ENCODE measurements at regions not wholly inside any gene's neighbourhood (a gene's known extent, or its start where the extent isn't known, plus 50 kb on each side); places are given as distances from the start of the nearest gene placed in this dataset.

DNA sequence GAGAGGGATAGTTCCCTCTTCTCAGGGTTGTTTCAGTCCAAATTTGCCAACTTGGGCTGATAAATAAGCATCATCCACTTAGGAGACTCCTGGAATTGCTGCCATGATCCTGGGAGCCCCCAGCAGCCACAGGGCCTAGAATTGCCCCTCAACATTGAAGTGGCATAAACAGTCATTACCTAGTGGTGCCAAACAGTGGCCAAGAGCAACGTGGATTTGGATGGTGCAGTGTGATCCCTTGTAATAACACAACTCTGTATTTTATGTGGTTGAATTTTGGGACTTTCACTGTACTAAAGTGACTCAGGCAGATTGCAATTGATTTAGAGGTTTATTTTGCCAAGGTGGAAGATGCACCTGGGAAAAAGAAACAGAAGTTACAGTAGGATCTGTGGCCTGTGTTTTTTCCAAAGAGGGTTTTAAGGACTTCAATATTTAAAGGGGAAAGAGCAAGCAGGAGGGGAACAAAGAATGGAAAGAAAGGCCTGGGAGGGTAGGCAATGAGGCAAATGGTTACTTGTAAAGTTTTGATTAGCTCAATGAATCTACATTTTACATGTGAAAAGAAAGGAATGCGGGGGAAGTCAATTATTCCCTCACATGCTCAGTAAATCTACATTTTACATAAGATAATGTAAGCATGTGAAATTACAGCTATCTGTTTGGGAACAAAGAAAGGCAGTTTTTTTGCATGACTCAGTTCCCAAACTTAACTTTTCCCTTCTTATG is 168.0 kb upstream of the NOX3 start:
- no peak for DNase-seq

DNA sequence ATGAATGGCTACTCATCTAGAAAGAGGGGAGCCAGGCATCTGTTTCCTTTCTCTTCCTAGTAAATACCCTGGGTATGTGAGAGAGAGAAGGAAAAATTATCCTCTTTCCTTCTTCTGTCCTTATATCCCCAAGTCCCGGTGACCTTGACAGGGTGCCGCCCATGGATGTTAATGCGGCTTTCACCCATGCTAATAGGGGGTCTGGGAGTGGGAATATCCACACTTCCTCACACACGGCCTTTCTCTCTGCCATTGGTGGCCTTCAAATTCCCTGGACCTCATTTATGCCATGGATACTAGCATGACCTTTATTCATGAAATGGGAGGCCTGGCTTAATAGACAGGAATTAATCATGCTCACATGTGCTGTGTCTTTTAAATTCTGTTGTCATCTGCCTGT is 159.0 kb upstream of the NOX3 start:
- DNase-seq: no peak

DNA sequence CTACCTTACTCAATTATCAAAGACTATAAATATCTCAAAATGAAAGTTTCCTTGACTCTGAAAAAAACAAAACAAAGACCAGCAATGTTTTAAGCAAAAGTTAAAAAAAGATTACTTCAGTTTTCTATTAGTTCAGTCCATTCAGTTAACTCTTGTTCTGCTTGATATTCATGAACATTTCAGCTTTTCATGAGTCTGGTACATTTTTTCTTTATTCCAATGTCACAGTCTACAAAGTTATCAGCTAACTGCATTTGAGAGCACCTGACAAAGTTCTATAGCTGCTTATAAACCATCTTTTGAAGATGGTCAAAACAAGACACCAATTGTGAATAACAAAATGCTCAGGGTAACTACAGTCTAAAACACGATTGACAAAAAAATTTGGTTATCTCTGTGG is 156.1 kb upstream of the NOX3 start:
- no peak for DNase-seq

DNA sequence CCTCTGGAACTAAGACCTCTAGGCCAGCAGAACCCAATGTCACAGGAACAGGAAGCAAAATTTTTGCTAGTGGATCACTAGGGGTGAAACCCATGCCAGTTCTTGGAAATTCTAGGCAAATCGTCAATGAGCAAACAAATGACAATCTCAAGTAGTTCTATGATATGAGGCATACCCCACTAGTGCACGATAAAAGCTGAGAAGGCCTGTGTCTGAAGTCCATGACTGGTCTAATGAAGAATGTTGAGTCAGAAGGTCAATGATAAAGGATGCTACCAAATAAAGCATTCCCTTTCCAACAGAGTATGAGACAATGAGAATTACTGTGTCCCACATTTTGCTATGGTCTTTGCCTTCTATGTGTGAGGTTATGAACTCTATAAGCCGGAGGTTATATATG is 149.4 kb upstream of the NOX3 start:
- no peak for DNase-seq

DNA sequence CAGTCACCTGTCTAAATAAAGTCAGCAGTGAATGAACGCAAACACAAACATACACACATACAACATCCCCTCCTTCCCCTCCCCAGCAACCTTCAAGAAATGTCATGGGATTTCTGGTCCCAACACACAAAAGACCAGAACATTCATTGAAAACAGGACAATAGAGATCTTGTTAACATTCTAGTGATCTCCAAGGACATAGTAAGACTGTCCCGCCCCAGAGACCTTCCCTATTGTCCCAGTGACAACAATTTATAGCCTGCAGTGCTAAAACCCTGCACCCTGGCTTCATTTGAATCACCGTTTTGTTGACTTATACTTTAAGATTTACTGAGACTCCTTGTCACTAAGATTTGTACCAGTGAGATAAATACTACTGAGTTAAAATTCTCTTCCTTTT is 143.9 kb upstream of the NOX3 start:
- no peak for DNase-seq

DNA sequence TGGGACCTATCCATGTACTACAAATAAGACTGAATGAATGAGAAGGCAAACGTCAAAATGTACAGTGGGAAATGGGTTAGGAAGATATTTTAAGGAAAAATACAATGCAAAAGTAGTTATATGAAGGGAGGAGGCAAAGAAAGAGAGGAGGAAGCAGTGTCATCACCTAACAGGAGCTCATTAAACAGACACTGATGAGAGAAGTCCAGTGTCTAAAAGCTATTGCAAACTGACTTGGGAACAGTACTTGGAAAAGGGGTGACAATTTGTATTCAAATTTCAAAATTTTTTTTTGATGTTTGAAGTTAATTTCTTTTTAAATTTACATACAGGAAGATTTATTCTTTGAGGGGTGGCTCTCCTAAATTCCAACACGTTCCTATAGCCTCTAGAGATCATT is 143.5 kb upstream of the NOX3 start:
- DNase-seq: no peak

DNA sequence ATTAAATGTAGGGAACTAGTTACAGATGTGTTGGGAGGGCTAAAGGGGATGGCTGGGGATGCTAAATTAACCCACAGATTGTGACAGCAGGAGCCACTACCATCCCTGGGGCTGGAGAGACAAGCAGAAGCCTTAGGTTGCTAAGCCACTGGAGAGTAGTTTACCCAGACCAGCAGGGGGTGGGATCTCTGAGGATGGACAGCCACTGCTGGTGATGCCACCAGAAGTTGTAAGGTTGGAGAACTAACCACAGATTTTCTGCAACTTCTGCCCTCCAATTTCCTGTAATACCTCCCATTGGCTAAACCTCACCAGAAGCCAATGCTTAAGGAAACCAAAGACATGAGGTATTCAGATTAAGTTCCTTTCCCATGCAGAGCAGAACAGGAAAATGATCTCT is 139.6 kb upstream of the NOX3 start:
- no peak for DNase-seq

DNA sequence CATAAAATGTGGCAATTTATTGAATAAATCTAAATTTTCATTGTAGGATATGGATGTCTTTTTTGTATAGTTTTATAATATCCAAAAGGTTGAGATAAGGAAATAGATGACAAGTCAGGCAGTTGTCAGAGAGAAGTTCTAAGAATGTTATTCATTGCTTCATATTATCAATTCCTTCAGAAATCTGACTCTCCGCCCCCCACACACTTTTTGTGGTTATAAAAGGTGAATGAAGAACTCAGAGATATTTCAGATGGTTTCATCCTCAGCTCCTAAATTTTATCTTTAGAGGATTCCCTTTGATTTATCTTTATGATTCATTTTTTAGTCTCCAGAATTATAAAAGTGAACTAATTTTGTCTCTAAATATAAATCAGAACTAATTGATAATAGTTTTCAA is 136.1 kb upstream of the NOX3 start:
- DNase-seq: no peak

DNA sequence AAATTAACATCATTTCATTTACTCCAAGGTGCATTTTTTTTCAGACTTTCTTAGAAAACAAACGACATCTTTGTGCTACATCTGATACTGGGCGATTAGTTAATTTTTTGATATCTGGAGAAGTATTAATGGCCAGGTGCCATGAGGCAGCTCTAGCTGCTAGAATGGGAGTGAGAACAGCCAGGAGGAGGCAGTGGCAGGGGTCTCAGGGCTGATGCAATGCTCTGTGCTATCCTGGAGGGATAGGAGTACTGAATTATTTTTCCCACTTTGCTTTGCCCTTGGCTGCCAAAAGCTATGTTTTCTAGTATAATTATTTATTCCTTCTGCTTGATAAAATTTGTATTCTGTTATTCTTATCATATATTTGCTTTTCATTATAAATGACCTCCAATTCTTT is 133.6 kb upstream of the NOX3 start:
- no peak for DNase-seq

DNA sequence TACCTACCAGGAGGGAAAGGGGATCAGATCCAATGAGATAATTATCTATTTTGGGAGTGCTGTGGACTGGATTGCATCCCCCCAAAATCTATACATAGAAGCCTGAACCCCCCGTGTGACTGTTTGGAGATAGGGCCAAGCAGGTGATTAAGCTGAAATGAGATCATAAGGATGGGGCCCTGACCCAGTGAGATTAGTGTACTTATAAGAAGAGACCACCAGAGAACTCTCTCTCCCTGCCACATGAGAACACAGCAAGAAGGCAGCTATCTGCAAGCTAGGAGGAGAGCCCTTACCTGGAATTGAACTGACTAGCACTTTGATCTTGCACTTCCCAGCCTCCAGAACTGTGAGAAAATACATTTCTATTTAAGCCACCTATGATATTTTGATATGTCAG is 132.2 kb upstream of the NOX3 start:
- DNase-seq: no peak

DNA sequence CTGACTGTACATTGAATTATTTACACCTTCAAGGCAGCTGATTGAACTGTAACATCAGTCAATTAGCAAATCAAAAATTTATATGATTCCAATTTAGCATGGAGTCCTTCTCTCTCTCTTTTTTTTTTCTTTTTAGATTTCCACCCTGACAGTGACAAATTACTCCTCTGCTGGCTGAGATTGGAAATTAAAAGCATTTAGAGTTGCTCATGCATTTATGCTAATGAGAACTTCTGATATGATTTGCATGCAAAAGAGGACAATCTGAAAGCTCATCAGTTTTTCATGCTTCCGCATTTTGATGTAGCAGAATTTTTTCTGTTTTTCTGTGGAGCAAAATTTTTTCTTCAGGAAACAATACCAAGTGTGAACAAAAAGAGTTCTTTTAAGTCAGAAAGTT is 130.5 kb upstream of the NOX3 start:
- no peak for DNase-seq

DNA sequence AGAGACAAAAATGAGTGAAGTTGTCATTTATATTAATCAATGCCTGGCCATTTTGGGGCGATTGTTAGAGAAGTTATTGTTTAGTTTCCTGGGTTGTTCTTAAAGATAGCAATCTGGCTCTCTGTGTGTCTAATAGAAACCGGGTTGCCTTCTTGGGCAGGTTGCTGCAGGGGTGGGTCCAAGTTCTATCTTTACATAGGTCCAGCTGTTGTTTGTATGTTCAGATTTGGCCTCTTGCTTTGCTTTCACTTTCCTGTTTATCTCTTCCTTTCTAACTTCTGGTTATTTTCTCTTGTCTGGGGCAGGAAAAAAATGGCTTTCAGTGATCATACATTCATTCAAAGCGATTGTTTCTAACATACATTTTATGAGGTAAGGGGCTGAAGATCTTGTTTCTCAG is 128.4 kb upstream of the NOX3 start:
- no peak for DNase-seq

DNA sequence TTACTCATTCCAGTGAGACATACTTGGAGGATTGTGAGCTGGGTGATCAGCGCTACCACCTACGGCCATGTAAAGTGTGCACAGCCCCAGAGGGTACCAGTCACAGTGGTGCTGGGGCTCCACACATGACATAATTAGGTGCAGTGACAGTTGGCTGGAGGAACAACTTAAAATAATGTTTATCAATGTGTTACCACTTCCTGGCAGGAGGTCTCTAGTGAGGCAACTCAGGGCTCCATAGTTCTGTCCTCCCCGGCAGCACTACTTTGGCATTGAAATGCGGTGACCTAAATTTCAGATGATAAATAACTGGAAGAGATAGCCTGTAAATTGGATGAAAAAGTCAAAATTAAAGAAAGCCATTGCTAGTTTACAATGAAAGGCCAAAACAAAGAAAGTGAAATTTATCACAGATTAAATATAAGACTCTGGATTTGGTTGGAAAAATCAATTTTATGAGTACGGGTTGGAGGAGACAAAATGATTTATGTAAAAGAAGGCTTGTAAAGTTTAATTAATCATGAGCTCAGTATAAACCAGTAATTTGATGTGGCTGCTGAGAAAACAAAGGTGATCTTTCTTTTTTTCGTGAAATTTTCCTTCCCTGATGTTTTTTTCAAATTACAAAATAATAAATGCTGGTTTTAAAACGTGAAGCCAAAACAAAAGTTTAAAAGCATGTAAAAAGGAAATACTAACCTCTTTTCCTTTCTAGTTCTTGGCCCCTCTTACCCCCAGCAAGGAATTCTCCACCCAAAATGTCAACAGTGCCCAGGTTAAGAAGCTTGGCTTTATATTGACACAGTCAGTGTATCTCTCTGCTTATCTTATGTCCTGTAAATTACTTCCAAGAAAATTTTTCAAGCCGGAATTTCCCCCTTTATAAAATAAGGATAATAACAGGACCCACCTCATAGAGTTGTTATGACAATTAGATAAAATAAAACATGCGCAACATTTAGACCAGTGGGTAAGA is 126.7 kb upstream of the NOX3 start:
- DNase-seq: no peak

DNA sequence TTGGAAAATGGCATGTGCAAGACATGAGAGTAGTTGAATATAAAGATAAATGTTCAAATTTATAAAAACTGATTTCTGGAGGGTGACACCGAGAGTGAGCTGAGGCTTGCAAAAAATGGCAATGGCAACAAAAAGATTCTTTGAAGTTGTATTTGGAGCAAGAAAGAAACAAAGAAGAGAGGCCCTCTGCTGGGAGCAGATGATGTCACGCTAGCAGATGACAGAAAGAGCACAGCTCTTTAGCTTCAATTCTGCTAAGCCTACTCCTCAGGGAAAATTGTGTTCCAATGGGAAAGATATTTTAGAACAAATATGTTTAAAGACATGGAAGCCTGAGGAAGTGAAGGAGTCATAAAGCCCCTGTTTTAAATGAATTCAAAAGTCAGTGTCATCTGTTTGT is 125.3 kb upstream of the NOX3 start:
- DNase-seq: no peak

DNA sequence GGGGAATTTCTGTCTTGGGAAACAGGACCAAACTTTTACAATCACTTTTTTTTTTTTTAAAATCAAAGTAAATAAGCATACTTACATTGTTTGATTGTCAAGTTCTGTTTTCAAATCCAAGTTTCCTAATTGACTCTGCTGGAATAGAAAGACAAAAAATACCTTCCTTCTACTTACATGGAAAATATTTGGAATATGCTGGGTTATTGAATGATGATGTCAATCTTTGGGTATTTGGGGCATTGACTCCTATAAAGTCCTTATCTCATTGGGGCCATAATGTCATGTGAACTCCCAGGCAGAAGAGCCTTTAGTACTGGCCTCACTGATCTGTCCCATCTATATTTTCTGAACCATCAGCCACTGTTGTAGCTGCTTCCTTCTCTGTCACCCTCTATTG is 122.6 kb upstream of the NOX3 start:
- no peak for DNase-seq

DNA sequence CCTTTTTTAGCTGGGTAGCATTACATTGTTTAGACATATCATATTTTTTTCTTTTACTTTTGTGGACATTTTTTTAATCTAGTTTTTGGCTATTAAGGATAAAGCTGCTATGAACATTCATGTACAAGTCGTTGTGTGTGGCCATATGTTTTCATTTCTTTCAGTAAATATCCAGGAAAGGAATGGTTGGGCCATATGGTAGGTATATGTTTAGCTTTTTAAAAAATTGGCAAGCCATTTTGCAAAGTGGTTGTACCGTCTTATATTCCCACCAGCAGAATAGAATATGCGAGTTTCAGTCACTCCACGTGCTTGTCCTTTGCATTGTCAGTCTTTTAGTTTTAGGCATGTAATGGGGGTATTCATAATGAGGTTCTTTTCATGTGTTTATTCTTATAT is 106.3 kb upstream of the NOX3 start:
- no peak for DNase-seq

DNA sequence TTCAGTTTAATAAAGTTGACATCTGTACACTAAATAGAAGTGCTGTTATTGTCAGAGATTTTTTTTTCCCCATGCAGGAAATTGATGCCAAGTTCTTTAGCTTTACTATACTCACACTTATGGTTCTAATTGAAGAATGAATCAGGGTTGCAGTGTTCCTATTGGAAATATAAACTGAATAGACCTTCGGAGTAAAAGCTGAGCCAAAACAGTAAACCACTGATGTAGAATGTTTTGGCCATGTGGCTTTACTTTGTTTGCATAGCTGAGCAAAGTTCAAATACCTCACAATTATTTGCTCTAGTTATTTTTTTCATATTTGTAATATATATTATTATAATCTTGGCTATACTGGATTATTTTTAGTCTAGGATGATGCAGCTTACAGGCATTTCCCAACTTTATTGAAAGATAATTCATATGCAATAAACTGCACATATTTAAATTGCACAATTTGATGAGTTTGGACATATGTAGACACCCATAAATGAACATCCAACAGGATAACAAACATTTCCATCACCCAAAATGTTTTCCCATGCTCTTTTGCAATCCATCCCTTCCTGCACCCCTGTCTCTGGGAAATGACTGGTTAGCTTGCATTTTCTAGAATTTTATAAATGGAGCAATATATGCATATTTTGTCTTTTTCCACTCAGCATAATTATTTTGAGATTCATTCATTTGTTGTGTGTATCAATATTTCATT is 105.8 kb upstream of the NOX3 start:
- no peak for DNase-seq

DNA sequence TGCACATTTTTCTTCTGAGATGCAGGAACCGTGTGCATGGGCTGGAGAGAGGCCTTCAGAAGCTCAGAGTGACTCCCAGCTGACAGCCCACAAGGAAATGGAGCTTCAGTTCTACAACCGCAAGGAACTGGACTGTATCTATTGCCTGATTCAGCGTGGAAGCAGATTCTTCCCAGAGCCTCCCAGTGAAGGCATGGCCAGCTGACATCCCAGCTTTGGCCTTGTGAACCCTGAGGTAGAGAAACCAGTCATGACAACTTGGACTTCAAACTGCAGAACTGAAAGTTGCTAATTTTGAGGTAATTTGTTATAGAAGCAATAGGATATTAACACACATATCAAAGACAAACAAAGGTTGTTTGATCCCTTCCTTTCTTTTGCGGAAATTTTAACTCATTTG is 94.3 kb upstream of the NOX3 start:
- no peak for DNase-seq

DNA sequence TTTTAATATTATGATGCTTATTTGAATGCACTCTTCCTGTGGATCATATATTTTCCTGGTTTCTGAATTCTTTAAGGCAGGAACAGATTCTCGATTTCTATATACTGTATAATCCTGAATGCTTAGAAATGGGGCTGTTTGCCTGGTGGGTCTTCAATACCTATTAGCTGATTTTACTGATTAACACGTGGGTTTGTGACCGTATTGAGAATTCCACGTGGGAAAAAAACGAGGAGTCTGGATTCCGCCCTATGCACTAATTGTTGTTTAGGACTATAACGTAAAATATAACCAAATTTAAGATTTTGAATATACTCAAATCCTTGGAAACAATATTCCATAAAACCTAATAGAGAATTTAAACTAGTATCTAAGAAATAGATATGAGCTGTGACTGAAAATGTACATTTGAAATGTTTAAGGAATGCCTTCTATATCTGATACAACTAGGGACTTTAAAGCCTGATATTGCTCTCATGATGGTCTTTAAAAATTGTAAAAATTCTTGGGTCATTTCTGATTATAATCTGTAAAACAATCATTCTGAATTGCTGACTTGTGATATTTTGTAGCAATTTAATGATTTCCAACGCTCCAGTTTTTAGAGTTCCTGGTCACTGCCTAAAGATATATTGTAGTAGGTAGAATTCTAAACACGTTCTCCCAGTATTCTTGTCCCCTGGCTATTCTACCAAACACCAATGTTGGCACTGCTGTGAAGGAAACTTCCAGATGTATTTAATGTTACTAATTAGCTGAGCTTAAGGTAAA is 93.6 kb upstream of the NOX3 start:
- DNase-seq: no peak

DNA sequence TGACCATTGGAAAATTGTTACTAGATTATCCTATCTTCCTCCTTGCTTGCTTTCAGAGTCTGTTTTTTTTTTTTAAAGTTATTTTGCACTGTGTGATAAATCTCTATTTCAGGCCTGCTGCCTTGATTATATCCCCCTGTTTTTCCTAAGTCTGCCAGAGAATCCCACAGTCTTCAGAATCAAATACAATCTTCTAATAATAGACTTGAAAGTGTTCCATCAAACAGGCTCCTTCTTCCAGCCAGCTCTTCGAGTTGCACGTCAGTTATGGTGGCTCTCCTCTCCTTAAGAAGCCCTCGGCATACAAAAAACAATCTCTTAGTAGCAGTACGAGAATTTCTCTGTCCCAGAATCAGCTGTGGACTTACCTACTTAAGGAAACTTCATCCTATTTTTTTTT is 92.9 kb upstream of the NOX3 start:
- DNase-seq: no peak

DNA sequence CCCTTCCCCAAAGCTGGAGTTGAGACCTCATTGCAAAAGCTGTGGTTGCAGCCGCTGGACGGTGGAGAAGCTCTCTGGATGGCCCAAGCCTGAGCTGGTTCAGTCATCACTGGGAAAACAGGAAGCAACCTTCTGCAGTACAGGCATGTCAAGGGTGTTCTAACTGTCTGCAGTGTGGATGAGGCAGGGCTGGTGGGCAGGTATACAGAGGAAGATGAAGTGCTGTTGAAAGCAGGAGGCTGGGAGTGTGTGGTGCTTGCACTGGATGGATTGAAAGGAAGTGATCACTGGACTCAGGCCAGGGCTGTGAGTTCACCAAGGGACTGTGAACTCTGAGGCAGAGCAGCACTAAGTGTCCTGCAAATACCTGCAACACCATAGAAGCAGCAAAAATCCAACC is 89.0 kb upstream of the NOX3 start:
- DNase-seq: no peak

DNA sequence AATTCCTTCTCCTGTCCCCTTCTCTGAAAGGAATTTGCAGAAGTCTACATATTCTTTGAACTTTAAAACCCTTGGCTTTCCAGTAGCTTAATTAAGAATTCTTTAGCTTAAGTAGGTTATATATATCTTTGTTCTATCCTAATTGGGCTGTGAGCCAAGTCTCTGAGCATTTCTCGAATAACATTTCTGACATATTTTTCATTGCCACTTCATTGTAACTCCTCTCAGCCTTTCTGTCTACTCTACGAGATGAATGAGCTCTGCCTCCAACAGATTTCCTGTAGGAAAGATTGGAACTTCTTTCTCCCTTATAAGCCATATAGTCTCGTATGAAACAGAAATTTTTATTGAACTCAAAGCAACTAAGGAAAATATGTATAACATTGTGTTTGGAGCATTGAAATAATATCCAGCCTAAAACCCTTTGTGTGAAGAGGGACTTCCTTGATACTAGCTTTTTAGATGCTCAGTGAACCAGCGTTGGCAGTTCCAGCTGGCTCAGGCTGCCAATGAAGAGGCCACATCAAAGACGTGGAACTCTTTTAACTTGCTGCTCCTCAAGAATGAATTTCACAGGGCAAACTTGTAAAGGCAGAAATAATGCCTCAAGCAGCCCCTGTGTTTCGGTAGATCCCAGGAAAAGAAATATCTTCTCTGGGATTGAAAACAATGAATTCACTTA is 87.7 kb upstream of the NOX3 start:
- no peak for DNase-seq
